ENCODE measurements at regions not wholly inside any gene's neighbourhood (a gene's known extent, or its start where the extent isn't known, plus 50 kb on each side); places are given as distances from the start of the nearest gene placed in this dataset.
A peak's percentile ranks its signal among the peaks of the same experiment; 100 is the strongest.

DNA sequence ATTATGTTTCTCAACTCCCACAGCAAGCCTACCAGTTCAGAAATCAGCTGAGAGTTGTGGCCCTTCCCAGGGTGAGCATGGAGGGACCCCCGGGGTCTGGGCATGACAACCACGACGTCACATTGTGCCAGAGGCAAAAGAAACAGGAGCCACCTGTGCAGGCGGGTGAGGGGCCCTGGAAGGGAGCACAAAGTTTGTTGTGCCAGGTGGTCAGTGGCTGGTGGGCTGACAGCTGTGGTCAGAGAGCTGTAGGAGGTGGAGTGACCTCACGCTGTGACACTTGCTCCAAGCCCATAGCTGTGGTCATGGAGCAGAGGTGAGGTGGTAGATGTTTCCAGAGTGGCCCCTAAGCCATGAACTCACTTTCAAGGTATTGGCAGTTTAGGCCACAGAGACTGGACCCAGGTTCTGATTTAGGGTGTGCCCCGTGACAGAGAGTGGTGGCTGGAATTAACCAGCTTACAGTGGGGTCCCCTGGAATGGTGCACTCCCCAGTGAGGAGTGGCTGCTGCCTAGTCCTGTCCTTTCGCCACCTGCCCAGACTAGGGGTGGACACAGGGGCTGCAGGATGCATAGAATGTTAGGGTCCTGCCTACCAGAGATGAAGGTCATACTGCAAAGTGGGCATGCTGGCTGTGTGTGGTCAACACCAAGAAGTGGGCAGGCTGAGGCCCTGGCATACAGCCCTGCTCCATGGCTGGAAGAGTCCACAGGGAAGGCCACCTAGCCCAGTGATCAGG lies 136.4 kb downstream of the GLI2 start (continued):
- TF ChIP-seq ZNF121 (CRISPR knock-in tag; IDR thresholded peaks at IDR 0.05) (no peak), FOXP4 (CRISPR knock-in tag; IDR thresholded peaks at IDR 0.05) (no peak), ZNF532 (CRISPR knock-in tag; IDR thresholded peaks at IDR 0.05; ENCODE audit: borderline replicate concordance) (no peak), NFYB (CRISPR knock-in tag; conservative IDR thresholded peaks at IDR 0.05; ENCODE audit: low read depth) (no peak), GABPB1 (CRISPR knock-in tag; IDR thresholded peaks at IDR 0.05) (no peak), CREB1 (CRISPR knock-in tag; IDR thresholded peaks at IDR 0.05) (no peak)

GRCh38 chr2:120873958-120874887 lies 138.6 kb downstream of the GLI2 start:
- H3K4me3 Mint-ChIP-seq: no peak overlapping the region
- TF ChIP-seq NFE2L1 (CRISPR knock-in tag; IDR thresholded peaks at IDR 0.05): no peak
- no peak for TF ChIP-seq NR2C2 (CRISPR knock-in tag; IDR thresholded peaks at IDR 0.05)
- no peak for TF ChIP-seq ETV6 (CRISPR knock-in tag; IDR thresholded peaks at IDR 0.05)
- no peak for TF ChIP-seq NFATC4 (CRISPR knock-in tag; IDR thresholded peaks at IDR 0.05)
- TF ChIP-seq ATF2 (CRISPR knock-in tag; IDR thresholded peaks at IDR 0.05; ENCODE audit: borderline replicate concordance, low read depth): no peak
- TF ChIP-seq, protein P1, sequence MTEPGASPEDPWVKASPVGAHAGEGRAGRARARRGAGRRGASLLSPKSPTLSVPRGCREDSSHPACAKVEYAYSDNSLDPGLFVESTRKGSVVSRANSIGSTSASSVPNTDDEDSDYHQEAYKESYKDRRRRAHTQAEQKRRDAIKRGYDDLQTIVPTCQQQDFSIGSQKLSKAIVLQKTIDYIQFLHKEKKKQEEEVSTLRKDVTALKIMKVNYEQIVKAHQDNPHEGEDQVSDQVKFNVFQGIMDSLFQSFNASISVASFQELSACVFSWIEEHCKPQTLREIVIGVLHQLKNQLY (CRISPR knock-in tag; IDR thresholded peaks at IDR 0.05): no peak
- no peak for TF ChIP-seq ZNF121 (CRISPR knock-in tag; IDR thresholded peaks at IDR 0.05)
- TF ChIP-seq CREB1 (CRISPR knock-in tag; IDR thresholded peaks at IDR 0.05): no peak
- TF ChIP-seq JAZF1 (CRISPR knock-in tag; IDR thresholded peaks at IDR 0.05): no peak
- TF ChIP-seq, protein P2, sequence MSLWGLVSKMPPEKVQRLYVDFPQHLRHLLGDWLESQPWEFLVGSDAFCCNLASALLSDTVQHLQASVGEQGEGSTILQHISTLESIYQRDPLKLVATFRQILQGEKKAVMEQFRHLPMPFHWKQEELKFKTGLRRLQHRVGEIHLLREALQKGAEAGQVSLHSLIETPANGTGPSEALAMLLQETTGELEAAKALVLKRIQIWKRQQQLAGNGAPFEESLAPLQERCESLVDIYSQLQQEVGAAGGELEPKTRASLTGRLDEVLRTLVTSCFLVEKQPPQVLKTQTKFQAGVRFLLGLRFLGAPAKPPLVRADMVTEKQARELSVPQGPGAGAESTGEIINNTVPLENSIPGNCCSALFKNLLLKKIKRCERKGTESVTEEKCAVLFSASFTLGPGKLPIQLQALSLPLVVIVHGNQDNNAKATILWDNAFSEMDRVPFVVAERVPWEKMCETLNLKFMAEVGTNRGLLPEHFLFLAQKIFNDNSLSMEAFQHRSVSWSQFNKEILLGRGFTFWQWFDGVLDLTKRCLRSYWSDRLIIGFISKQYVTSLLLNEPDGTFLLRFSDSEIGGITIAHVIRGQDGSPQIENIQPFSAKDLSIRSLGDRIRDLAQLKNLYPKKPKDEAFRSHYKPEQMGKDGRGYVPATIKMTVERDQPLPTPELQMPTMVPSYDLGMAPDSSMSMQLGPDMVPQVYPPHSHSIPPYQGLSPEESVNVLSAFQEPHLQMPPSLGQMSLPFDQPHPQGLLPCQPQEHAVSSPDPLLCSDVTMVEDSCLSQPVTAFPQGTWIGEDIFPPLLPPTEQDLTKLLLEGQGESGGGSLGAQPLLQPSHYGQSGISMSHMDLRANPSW (CRISPR knock-in tag; conservative IDR thresholded peaks at IDR 0.05; ENCODE audit: low read depth): no peak
- no peak for TF ChIP-seq ZBTB21 (CRISPR knock-in tag; IDR thresholded peaks at IDR 0.05; ENCODE audit: borderline replicate concordance)
- TF ChIP-seq, protein P3, sequence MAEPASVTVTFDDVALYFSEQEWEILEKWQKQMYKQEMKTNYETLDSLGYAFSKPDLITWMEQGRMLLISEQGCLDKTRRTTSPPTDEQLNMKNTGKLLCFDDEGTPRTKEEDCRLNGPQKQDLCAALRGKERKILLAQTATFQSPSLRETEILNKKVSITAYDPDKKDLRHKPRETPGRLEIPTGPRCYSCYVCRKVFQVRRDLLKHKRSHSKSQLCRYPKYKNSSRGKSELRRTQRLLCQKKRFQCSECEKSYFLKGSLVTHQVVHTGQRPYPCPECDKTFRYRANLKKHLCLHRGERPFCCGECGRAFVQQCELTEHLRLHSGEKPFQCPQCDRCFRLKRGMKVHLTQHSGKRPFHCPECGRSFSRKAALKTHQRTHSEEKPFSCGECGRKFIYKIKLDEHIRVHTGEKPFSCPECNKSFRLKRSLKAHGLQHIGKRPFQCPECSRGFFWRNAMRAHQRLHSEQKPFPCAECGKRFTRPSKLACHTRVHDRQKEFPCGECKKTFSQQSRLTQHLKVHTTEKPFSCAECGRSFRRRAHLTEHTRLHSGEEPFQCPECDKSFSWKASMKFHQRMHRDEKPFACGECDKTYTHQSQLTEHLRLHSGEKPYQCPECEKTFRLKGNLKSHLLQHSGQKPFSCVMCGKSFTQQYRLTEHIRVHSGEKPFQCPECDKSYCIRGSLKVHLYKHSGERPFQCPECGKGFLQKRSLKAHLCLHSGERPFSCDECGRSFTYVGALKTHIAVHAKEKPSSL (CRISPR knock-in tag; conservative IDR thresholded peaks at IDR 0.05): no peak
- no peak for TF ChIP-seq ATF3 (CRISPR knock-in tag; conservative IDR thresholded peaks at IDR 0.05)
- ChIA-PET CTCF (interaction anchor here (0.7 to 1.4 kb wide), 2 partner anchors 9 to 11 kb away, joined by 4 read pairs; no protein-coding TSS in a partner anchor), POLR2A (interaction anchor here (1.0 kb wide), 1 partner anchor 25 kb away, joined by 4 read pairs; no protein-coding TSS in a partner anchor)
- no peak overlapping the region for H3K27ac Mint-ChIP-seq
- peaks cover 58% of the 10 kb centered on the region for H3K4me1 Mint-ChIP-seq
- H3K27me3 Mint-ChIP-seq (ENCODE audit: low read depth): 0 out of 2 replicates have a peak, but pooled peaks cover 2% of the 10 kb centered on the region
- no peak for DNase-seq (ENCODE audit: low spot score)
- H3K36me3 Mint-ChIP-seq: no peaks in the 10 kb centered on the region
- ATAC-seq: peak; percentile 29
- H3K9me3 Mint-ChIP-seq: no peaks in the 10 kb centered on the region
